Kidney epithelial cell (primary cell): ENCODE measurements at regions not wholly inside any gene's neighbourhood (a gene's known extent, or its start where the extent isn't known, plus 50 kb on each side); places are given as distances from the start of the nearest gene placed in this dataset.
"Not testable (repeated sequence)": the region's sequence is repeated elsewhere in the genome, so short reads cannot be mapped to it uniquely, and the experiment has no call there.

Experiments used
- DNase-seq: peaks from one replicate; pipeline ENCODE4 v3.0.0-alpha.2; 2010; ENCODE audit warnings: low read depth
- H3K27me3 ChIP-seq: 2 replicates; pipeline ENCODE4 v1.6.0; 2011; ENCODE audit warnings: low read length; ENCODE audit not compliant: control insufficient read depth, insufficient read depth
- H3K36me3 ChIP-seq: 2 replicates; pipeline ENCODE4 v1.5.1; 2011; ENCODE audit warnings: low read length; ENCODE audit not compliant: control insufficient read depth, insufficient read depth
- H3K4me3 ChIP-seq: 2 replicates; pipeline ENCODE4 v1.5.1; 2011; ENCODE audit warnings: low read depth, mild to moderate bottlenecking, control low read depth, low read length
- CTCF ChIP-seq: IDR thresholded peaks from 2 replicates; pipeline ENCODE4 v1.5.1; 2011; ENCODE audit warnings: mild to moderate bottlenecking, moderate library complexity, low read length, control low read depth, inconsistent platforms; ENCODE audit not compliant: insufficient read depth, poor library complexity, severe bottlenecking

DNA sequence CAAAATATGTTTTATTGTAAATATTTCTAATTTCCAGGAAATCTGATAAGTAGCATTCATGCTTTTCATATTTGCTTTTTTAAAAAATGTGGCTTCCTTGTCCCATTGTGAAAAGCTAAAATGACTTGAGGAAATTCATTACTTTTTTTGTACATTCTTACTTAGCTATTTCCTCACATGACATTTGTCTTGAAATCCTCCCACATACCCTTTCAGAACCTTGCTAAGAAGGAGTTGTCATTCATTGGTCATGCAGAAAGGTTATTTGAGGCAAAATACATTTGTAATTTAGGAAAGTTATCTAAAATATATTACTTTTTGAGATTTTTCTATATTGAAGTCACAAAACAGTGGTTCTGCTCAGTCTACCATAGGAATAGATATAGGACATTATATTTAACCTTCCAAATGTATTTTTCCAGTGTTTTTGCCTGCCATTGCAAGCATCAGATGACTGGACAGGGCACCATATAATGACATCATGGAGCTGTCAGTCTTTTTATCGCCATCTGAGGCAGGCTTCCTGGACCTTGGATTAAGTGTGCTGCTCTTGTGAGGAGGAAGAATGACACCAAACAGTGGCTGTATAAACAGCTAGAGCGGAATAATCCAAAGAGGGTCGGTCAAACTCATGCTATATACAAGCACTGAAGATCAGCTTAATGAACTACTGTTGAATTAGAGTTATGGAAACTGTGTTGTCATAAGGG lies 109.4 kb upstream of the HCRTR2 start:
- H3K27me3 ChIP-seq: no peaks in the 10 kb centered on the region
- no peaks in the 10 kb centered on the region for H3K36me3 ChIP-seq
- no peak overlapping the region for H3K4me3 ChIP-seq
- no peak for DNase-seq
- no peak for TF ChIP-seq CTCF

DNA sequence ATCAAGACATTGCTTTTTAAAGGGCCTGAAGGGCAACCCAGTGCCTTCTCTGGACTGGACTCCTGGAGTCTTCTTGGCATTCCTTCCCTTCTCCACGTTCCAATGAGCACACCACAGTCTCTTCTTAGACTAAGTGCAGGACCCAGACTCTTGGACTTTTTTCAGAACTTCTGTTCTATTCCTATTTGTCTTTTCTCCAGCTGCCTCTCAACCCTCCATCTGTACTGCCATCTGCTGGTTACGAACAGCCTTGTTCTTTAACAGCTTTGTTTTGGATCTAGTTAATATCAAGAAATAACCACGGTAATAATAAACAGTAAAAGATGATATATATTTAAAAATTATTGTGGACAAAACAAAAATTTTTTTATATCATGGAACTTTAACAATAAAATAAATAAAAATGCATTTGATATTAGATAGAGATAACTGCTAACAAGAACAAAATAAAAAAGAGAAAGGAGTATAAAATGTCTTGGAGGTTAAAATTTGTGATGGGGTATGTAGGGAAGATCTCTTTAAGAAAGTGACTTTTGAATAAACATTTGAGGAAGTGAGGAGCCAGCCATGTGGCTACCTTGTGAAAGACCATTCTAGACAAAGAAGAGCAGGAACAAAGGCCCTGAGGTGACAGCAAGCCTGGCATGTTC lies 105.1 kb upstream of the HCRTR2 start:
- no peaks in the 10 kb centered on the region for H3K36me3 ChIP-seq
- TF ChIP-seq CTCF: peak; percentile 71
- no peak overlapping the region for H3K4me3 ChIP-seq
- no peaks in the 10 kb centered on the region for H3K27me3 ChIP-seq
- peak; percentile 9 for DNase-seq

DNA sequence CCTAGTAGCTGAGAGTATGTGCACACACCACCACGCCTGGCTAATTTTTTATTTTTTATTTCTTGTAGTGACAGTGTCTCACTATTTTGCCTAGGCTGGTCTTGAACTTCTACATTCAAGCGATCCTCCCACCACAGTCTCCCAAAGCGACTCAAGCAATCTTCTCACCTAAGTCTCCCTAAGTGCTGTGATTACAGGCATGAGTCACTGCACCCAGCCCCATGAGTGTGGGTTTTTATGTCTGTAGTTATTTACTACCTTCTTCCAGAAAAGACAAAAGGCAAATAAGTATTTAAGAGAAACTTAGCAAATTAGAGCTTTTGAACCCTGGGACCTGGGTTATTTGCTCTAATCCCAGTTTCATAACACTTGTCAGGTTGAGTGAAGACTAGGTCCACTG lies 92.3 kb upstream of the HCRTR2 start:
- Histone ChIP-seq H3K27me3 (no peaks in the 10 kb centered on the region), H3K4me3 (no peak overlapping the region), H3K36me3 (no peaks in the 10 kb centered on the region)
- DNase-seq: no peak
- TF ChIP-seq CTCF: no peak

GRCh38 chr6:55088011-55088410 lies 86.3 kb upstream of the HCRTR2 start:
- H3K4me3 ChIP-seq, H3K27me3 ChIP-seq, DNase-seq: not testable (repeated sequence)

DNA sequence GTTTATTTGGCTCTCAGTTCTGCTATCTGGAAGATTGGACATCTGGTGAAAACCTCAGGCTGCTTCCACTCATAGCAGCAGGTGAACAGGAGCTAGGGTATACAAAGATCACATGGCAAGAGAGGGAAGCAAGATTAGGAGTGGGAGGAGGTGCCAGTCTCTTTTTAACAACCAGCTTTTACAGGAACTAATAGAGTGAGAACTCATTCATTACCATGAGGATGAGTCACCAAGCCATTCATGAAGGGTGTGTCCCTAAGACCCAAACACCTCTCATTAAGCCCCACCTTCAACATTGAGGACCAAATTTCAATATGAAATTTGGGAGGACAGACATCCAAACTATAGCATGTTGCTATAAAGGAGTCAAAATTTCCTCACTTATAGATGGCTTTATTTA lies 85.4 kb upstream of the HCRTR2 start:
- DNase-seq: no peak
- Histone ChIP-seq H3K27me3 (no peaks in the 10 kb centered on the region), H3K36me3 (no peaks in the 10 kb centered on the region), H3K4me3 (no peak overlapping the region)
- TF ChIP-seq CTCF: no peak

More at GRCh38 chr6:55088011-55088410, 86.3 kb upstream of the HCRTR2 start:
- H3K36me3 ChIP-seq: not testable (repeated sequence)

DNA sequence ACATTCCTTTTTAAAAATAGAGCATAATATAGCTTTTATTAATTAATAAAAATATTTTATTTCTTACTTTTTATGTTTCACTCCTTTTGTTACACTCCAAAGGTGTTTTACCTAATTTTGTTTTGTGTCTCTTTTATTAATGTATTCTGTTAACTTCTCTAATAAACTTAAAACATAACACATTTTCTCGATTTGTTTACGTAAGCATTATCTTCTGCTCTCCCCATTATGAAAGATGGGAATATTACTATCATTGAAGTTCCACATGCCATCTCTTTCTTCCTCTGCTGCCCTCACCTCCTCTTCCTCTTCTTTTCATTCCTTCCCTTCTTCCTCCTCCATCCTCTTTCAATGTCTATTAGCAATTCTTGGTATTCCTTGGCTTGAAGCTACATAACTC lies 85.0 kb upstream of the HCRTR2 start:
- DNase-seq: no peak
- Histone ChIP-seq H3K27me3 (no peaks in the 10 kb centered on the region), H3K4me3 (no peak overlapping the region), H3K36me3 (no peaks in the 10 kb centered on the region)
- TF ChIP-seq CTCF: no peak
